H9 (cell line): ENCODE measurements at regions not wholly inside any gene's neighbourhood (a gene's known extent, or its start where the extent isn't known, plus 50 kb on each side); places are given as distances from the start of the nearest gene placed in this dataset.

Experiments used
- DNase-seq: peaks from one replicate; pipeline ENCODE4 v3.0.0-alpha.2; 2017
- H2AFZ ChIP-seq: one replicate; pipeline ENCODE4 v1.6.1; 2013; ENCODE audit warnings: mild to moderate bottlenecking, low read length, control low read depth, moderate library complexity
- H2AK5ac ChIP-seq: 2 replicates; pipeline ENCODE4 v1.6.1; 2013; ENCODE audit warnings: low read length, control low read depth, mixed read lengths; ENCODE audit not compliant: insufficient read length
- H2BK120ac ChIP-seq: one replicate; pipeline ENCODE4 v1.6.1; 2013; ENCODE audit warnings: low read depth, mild to moderate bottlenecking, low read length, control low read depth, inconsistent platforms; ENCODE audit not compliant: poor library complexity, severe bottlenecking
- H2BK12ac ChIP-seq: 2 replicates; pipeline ENCODE4 v1.6.1; 2013; ENCODE audit warnings: low read length, control low read depth, mixed read lengths, low read depth; ENCODE audit not compliant: insufficient read length
- H2BK15ac ChIP-seq: 2 replicates; pipeline ENCODE4 v1.6.1; 2013; ENCODE audit warnings: low read depth, low read length, control low read depth
- H2BK20ac ChIP-seq: one replicate; pipeline ENCODE4 v1.6.1; 2013; ENCODE audit warnings: low read depth, mild to moderate bottlenecking, low read length, control low read depth, inconsistent platforms; ENCODE audit not compliant: poor library complexity, severe bottlenecking
- H2BK5ac ChIP-seq: 2 replicates; pipeline ENCODE4 v1.6.1; 2013; ENCODE audit warnings: low read length, control low read depth, mixed read lengths; ENCODE audit not compliant: insufficient read length
- H3K14ac ChIP-seq: 2 replicates; pipeline ENCODE4 v1.6.1; 2013; ENCODE audit warnings: low read length, control low read depth; ENCODE audit not compliant: insufficient read depth
- H3K18ac ChIP-seq: 2 replicates; pipeline ENCODE4 v1.6.1; 2013; ENCODE audit warnings: low read depth, mild to moderate bottlenecking, mixed read lengths, low read length, control low read depth; ENCODE audit not compliant: insufficient read length
- H3K23ac ChIP-seq: 2 replicates; pipeline ENCODE4 v1.6.1; 2013; ENCODE audit warnings: low read length, control low read depth, mixed read lengths, low read depth; ENCODE audit not compliant: insufficient read length
- H3K23me2 ChIP-seq: 2 replicates; pipeline ENCODE4 v1.6.1; 2013; ENCODE audit warnings: low read depth, mild to moderate bottlenecking, mixed read lengths, low read length, control low read depth; ENCODE audit not compliant: insufficient read length, poor library complexity, severe bottlenecking
- H3K27ac ChIP-seq: 2 replicates; pipeline ENCODE4 v1.5.1; 2013; ENCODE audit warnings: low read length, control low read depth, mixed read lengths, low read depth; ENCODE audit not compliant: insufficient read length
- H3K27me3 ChIP-seq: 2 replicates; pipeline ENCODE4 v1.6.1; 2013; ENCODE audit warnings: low read length, control low read depth, inconsistent platforms; ENCODE audit not compliant: insufficient read depth
- H3K4ac ChIP-seq: 2 replicates; pipeline ENCODE4 v1.6.1; 2013; ENCODE audit warnings: low read depth, mild to moderate bottlenecking, control low read depth, inconsistent platforms, low read length, moderate library complexity
- H3K4me1 ChIP-seq: 2 replicates; pipeline ENCODE4 v1.6.1; 2013; ENCODE audit warnings: low read length, control low read depth, inconsistent platforms; ENCODE audit not compliant: insufficient read depth
- H3K4me2 ChIP-seq: 2 replicates; pipeline ENCODE4 v1.6.1; 2013; ENCODE audit warnings: low read length, control low read depth, mixed read lengths; ENCODE audit not compliant: insufficient read length, insufficient read depth
- H3K56ac ChIP-seq: 2 replicates; pipeline ENCODE4 v1.6.1; 2013; ENCODE audit warnings: low read depth, mild to moderate bottlenecking, mixed read lengths, low read length, control low read depth; ENCODE audit not compliant: insufficient read length
- H3K79me1 ChIP-seq: 2 replicates; pipeline ENCODE4 v1.6.1; 2013; ENCODE audit warnings: low read depth, mild to moderate bottlenecking, moderate library complexity, low read length, control low read depth, inconsistent platforms; ENCODE audit not compliant: insufficient read depth, poor library complexity, severe bottlenecking
- H3K79me2 ChIP-seq: 2 replicates; pipeline ENCODE4 v1.6.1; 2013; ENCODE audit warnings: low read length, control low read depth, inconsistent platforms; ENCODE audit not compliant: insufficient read depth
- H3K9ac ChIP-seq: 2 replicates; pipeline ENCODE4 v1.6.1; 2013; ENCODE audit warnings: low read length, control low read depth, mixed read lengths; ENCODE audit not compliant: insufficient read length; ENCODE audit errors: extremely low read depth
- H3K9me3 ChIP-seq: one replicate; pipeline ENCODE4 v1.6.1; 2013; ENCODE audit warnings: low read depth, low read length, inconsistent platforms; ENCODE audit not compliant: control insufficient read depth
- H3T11ph ChIP-seq: one replicate; pipeline ENCODE4 v1.6.1; 2013; ENCODE audit warnings: mild to moderate bottlenecking, low read length, control low read depth, inconsistent platforms
- H4K20me1 ChIP-seq: one replicate; pipeline ENCODE4 v1.6.1; 2013; ENCODE audit not compliant: control insufficient read depth, insufficient read length, insufficient read depth
- H4K5ac ChIP-seq: 2 replicates; pipeline ENCODE4 v1.6.1; 2013; ENCODE audit warnings: low read depth, mild to moderate bottlenecking, mixed read lengths, low read length, control low read depth; ENCODE audit not compliant: insufficient read length
- H4K8ac ChIP-seq: replicated peaks from 2 replicates; pipeline ENCODE4 v1.6.1; 2013; ENCODE audit warnings: low read length, control low read depth, mixed read lengths, low read depth; ENCODE audit not compliant: insufficient read length
- H4K91ac ChIP-seq: 2 replicates; pipeline ENCODE4 v1.6.1; 2013; ENCODE audit warnings: low read depth, mild to moderate bottlenecking, moderate library complexity, mixed read lengths, low read length, control low read depth; ENCODE audit not compliant: insufficient read length
- H3K27ac Mint-ChIP-seq, 3 experiments: 2 replicates in 2 of 3; 3 replicates in 1 of 3; pipeline ENCODE4 v1.8.0; 2020 to 2021; ENCODE audit warnings: mixed read lengths in 3 of 3, mild to moderate bottlenecking in 1 of 3, moderate library complexity in 1 of 3
- H3K27me3 Mint-ChIP-seq: 2 replicates; pipeline ENCODE4 v1.8.0; 2021; ENCODE audit warnings: low read depth, mild to moderate bottlenecking, moderate library complexity, mixed read lengths
- H3K36me3 Mint-ChIP-seq, 3 experiments: 2 replicates in 2 of 3; 3 replicates in 1 of 3; pipeline ENCODE4 v1.8.0; 2020 to 2021; ENCODE audit warnings: low read depth in 3 of 3, mixed read lengths in 3 of 3; ENCODE audit not compliant: insufficient read depth in 1 of 3
- H3K4me1 Mint-ChIP-seq, 2 experiments: 2 replicates each; pipeline ENCODE4 v1.8.0; 2020; ENCODE audit warnings: mixed read lengths in 2 of 2
- H3K4me3 Mint-ChIP-seq, 2 experiments: 2 replicates in 1 of 2; 3 replicates in 1 of 2; pipeline ENCODE4 v1.8.0; 2020 to 2021; ENCODE audit warnings: mild to moderate bottlenecking in 2 of 2, mixed read lengths in 2 of 2, moderate library complexity in 1 of 2
- H3K9me3 Mint-ChIP-seq, 2 experiments: 2 replicates in 1 of 2; 3 replicates in 1 of 2; pipeline ENCODE4 v1.8.0; 2020; ENCODE audit warnings: mild to moderate bottlenecking in 2 of 2, mixed read lengths in 2 of 2, moderate library complexity in 1 of 2
- CTCF ChIP-seq: fragments of 200-600 bp; sonication (generic); conservative IDR thresholded peaks from 3 replicates; pipeline ENCODE4 v1.8.0; 2021; ENCODE audit warnings: antibody characterized with exemption, mild to moderate bottlenecking
- WGBS: extraction: QIAGEN DNeasy Blood & Tissue Kit; methylation state at CpG from one replicate; pipeline ENCODE4 v1.1.7; 2013; ENCODE audit warnings: missing lambda C conversion rate, low lambda C conversion rate, mixed read lengths; ENCODE audit not compliant: insufficient read length; ENCODE audit errors: extremely low coverage; 5-methylcytosine and 5-hydroxymethylcytosine counted together

DNA sequence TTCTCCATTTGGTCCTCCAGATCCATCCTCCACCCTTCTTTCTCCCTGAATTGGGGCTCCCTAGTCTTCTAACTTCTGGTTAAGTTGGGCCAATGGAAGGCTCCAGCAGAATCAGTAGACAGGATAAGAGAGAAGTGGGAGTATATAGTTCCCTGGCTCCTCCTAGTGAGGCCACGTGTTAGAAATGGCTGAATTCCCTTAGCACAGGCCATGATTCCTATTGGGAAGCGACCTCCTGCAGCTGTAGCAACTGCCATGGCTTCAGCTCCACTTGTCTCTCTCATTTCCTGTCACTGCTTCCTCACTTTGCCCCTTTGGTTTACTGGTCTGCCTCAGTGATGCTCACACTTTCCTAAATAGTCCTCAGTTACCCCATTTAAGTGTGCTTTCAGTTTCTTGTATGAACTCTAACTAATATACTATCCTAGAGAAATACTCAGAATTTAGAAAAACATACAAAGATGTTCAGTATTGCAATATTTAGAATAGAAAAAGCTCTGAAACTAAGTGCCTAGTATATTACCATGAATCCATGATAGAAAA lies 104.8 kb upstream of the SMARCA2 start:
- H2AFZ ChIP-seq, result no peak overlapping the region
- H2BK120ac ChIP-seq, result no peak overlapping the region
- H3K14ac ChIP-seq, result no peak overlapping the region
- peaks cover 1 to 3% of the 10 kb centered on the region in 2 experiments; a peak in 4 of 5 replicates for H3K9me3 Mint-ChIP-seq
- peaks cover 0 to 6% of the 10 kb centered on the region in 2 experiments; a peak in 2 of 4 replicates for H3K4me1 Mint-ChIP-seq
- H3T11ph ChIP-seq, result no peak overlapping the region
- H2BK15ac ChIP-seq, result no peak overlapping the region
- no peak overlapping the region for H4K8ac ChIP-seq
- H3K79me2 ChIP-seq, result no peaks in the 10 kb centered on the region
- no peak overlapping the region; a peak in 1 of 7 replicates for H3K27ac Mint-ChIP-seq
- no peak overlapping the region for H3K4ac ChIP-seq
- no peaks in the 10 kb centered on the region for H3K36me3 Mint-ChIP-seq
- no peak overlapping the region for H3K9ac ChIP-seq
- no peaks in the 10 kb centered on the region for H3K27me3 Mint-ChIP-seq
- no peaks in the 10 kb centered on the region for H3K27me3 ChIP-seq
- no peak overlapping the region for H3K4me2 ChIP-seq
- H3K23me2 ChIP-seq, result no peaks in the 10 kb centered on the region
- no peak overlapping the region for H2BK12ac ChIP-seq
- no peak overlapping the region for H3K18ac ChIP-seq
- DNase-seq, result no peak
- no peak overlapping the region for H3K56ac ChIP-seq
- no peak overlapping the region for H3K23ac ChIP-seq
- no peaks in the 10 kb centered on the region for H3K9me3 ChIP-seq
- no peak overlapping the region for H4K91ac ChIP-seq
- H3K79me1 ChIP-seq, result no peaks in the 10 kb centered on the region
- no peak overlapping the region for H2AK5ac ChIP-seq
- H3K4me3 Mint-ChIP-seq, result no peak overlapping the region
- H3K4me1 ChIP-seq, result no peaks in the 10 kb centered on the region
- no CpG with 5 or more reads among the region's 2 CpGs for WGBS
- no peak overlapping the region for H3K27ac ChIP-seq
- no peak for TF ChIP-seq CTCF
- no peaks in the 10 kb centered on the region for H4K20me1 ChIP-seq
- H2BK20ac ChIP-seq, result no peak overlapping the region
- no peak overlapping the region for H2BK5ac ChIP-seq
- no peak overlapping the region for H4K5ac ChIP-seq
